Fibroblast of villous mesenchyme (primary cell): ENCODE measurements at regions not wholly inside any gene's neighbourhood (a gene's known extent, or its start where the extent isn't known, plus 50 kb on each side); places are given as distances from the start of the nearest gene placed in this dataset.

Source experiments
- DNase-seq: peaks from one replicate; pipeline ENCODE4 v3.0.0-alpha.2; 2010; ENCODE audit warnings: low read depth
- H3K4me3 ChIP-seq: 2 replicates; pipeline ENCODE4 v1.5.1; 2011; ENCODE audit warnings: low read depth, mild to moderate bottlenecking, low read length
- CTCF ChIP-seq: IDR thresholded peaks from 2 replicates; pipeline ENCODE4 v1.5.1; 2012; ENCODE audit warnings: low read depth, mild to moderate bottlenecking, low read length; ENCODE audit not compliant: insufficient read depth

DNA sequence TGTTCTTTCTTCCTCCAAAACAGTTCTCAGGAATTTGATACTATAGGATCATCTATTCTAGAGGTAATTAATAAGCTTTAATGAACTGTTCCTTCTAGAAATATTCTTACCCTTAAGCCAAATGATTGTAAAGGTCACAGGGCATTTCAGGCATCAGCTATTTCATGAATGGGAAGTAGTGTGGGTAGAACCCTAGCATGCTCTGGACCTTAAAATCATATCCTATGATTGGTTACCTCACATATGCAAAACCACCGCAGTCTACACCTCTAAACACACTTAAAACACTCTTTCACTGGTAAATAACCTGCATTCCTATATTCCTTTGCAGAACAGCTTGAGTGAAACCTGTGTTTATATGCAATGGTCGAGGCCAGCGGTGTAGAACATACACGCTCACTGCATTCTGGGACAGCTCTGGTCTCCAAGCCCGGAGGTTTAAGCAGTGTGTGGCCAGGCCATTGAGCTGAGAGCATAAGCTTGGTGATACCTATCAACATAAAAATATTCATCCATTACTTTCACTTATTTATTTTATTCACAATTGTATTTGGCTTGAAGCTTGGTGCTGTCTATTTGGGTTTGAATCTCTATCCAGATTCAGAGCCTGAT lies 87.7 kb upstream of the RASGRP1 start:
- H3K4me3 ChIP-seq: no peak overlapping the region
- DNase-seq: no peak
- TF ChIP-seq CTCF: no peak

GRCh38 chr15:38652998-38653397 lies 88.4 kb upstream of the RASGRP1 start:
- no peak for DNase-seq
- no peak for TF ChIP-seq CTCF
- no peak overlapping the region for H3K4me3 ChIP-seq

DNA sequence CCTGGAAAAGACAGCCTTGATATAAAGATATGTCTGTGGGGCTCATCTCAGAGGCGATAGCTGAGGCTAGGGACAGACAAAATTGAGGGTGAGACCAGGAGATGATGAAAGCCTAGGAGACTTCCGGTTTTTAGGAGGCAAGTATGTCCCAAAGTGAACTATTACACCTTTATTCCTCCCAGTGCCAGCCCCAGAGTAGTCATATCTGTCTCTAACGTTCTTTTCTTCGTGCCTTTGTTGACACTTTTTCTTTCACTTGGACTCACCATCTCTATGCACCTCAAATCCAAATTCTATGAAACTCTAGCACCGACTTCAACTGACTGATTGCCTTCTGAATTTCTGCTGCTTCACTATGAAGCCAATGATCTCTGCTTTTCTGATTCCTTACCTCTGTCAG lies 93.8 kb upstream of the RASGRP1 start:
- no peak for DNase-seq
- no peak for TF ChIP-seq CTCF
- H3K4me3 ChIP-seq: no peak overlapping the region

DNA sequence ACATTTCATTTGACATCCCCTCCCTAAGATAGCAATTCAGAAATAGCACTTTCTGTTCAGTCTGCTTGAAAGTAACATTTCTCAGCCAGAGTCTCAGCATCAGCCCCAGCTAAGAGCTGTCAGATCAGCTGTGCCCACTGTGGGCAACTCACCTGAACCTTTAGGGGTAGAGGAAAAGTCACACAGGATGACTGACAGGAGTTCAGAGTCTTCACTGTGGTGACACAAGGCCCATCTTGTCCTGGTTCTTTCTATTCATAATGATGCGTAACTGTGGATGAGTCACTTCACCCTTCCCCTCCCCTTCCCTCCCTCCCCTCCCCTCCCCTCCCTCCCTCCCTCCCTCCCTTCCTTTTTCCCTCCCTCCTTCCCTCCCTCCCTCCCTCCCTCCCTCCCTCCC lies 96.1 kb upstream of the RASGRP1 start:
- DNase-seq: no peak
- no peak overlapping the region for H3K4me3 ChIP-seq
- no peak for TF ChIP-seq CTCF

DNA sequence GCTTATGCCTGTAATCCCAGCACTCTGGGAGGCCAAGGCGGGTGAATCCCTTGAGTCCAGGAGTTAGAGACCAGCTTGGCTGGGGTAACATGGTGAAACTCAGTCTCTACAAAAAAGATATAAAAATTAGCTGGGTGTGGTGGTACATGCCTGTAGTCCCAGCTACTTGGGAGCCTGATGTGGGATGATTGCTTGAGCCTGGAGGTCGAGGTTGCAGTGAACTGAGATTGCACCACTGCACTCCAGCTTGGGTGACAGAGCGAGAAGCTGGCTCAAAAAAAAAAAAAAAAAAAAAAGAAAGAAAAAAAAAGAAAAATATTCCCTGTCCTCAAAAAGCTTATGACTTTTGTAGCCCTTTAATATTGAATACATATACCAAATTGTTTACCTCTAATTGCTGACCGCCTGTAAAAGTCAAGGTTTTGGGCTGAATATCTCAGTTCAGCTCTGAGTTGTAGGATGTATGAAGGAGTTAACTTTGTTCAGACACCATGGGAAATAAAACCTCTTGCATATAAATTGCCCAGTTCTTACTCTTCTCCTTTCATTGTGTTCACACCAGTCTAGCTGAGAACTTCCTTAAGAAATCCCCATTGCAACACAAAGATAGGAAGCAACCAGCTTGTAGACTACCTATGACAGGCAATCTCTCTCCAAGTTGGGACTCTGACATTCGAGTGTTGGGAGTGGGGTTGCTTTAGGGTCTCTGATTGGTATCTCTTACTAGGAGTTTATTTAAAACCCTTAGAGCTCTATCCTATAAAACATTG lies 97.6 kb upstream of the RASGRP1 start:
- no peak overlapping the region for H3K4me3 ChIP-seq
- TF ChIP-seq CTCF: no peak
- no peak for DNase-seq

- H3K4me3 ChIP-seq: no peak overlapping the region
- TF ChIP-seq CTCF: no peak
- DNase-seq: no peak
Measured at GRCh38 chr15:38662805-38663204, 98.2 kb upstream of the RASGRP1 start.
